ENCODE measurements at regions not wholly inside any gene's neighbourhood (a gene's known extent, or its start where the extent isn't known, plus 50 kb on each side); places are given as distances from the start of the nearest gene placed in this dataset.

DNA sequence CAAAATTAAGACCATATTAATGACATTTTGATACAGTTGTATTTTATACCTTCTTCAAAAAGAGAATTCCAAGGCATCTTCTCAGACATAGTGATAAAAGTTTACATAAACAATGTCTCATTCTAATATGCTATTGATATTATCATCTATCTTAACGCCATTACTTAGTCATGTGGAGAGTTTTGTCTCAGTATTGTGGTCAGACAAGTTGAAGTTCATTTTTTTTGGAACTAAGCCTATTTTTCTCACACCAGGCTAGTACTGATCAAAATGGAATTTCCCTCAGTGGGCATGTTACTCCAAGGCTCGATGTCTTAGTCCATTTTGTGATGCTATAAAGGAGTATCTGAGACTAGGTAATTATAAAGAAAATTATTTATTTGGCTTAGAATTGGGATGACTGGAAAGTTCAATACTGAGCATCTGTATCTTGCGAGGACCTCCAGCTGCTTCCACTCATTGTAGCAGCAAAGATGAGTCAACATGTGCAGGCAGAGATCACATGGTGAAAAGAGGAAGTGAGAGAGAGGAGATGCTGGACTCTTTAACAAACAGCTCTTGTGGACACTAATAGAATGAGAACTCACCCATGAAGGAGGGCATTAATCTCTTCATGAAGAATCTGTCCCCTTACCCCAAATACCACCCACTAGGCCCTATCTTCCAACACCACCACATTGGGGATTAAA is 825.5 kb upstream of the MANEA start:
- H4K20me1 ChIP-seq (ENCODE audit: control insufficient read depth, extremely low read depth, insufficient read depth, low read length): no peaks in the 10 kb centered on the region
- no peak overlapping the region for H3K4me2 ChIP-seq (ENCODE audit: control insufficient read depth, extremely low read depth, insufficient read depth, low read depth, low read length)
- H3K9me3 ChIP-seq (ENCODE audit: control insufficient read depth, low read depth, low read length): no peaks in the 10 kb centered on the region
- dilution Hi-C loops (cut with MboI; ENCODE audit: extremely low pct_ligation_motif_present, low sequenced_read_pairs): no loop called here
- H3K27ac ChIP-seq (ENCODE audit: control insufficient read depth, insufficient read depth, low read length): no peak overlapping the region
- no peaks in the 10 kb centered on the region for H3K36me3 ChIP-seq (ENCODE audit: control insufficient read depth in 2 of 2, extremely low read depth in 1 of 2, insufficient read depth in 2 of 2, low read length in 2 of 2)
- no peaks in the 10 kb centered on the region for H3K79me2 ChIP-seq (ENCODE audit: control insufficient read depth, insufficient read depth, low read length)
- H3K4me1 ChIP-seq (ENCODE audit: control insufficient read depth, extremely low read depth, insufficient read depth, low read length): no peaks in the 10 kb centered on the region
- no peak overlapping the region for H3K4me3 ChIP-seq (ENCODE audit: control insufficient read depth in 2 of 3, extremely low read depth in 1 of 3, insufficient read depth in 2 of 3, low read depth in 1 of 3, low read length in 3 of 3)
- H3K9me1 ChIP-seq (ENCODE audit: control insufficient read depth, extremely low read depth, insufficient read depth, low read length): no peaks in the 10 kb centered on the region
- TF ChIP-seq, protein P1, sequence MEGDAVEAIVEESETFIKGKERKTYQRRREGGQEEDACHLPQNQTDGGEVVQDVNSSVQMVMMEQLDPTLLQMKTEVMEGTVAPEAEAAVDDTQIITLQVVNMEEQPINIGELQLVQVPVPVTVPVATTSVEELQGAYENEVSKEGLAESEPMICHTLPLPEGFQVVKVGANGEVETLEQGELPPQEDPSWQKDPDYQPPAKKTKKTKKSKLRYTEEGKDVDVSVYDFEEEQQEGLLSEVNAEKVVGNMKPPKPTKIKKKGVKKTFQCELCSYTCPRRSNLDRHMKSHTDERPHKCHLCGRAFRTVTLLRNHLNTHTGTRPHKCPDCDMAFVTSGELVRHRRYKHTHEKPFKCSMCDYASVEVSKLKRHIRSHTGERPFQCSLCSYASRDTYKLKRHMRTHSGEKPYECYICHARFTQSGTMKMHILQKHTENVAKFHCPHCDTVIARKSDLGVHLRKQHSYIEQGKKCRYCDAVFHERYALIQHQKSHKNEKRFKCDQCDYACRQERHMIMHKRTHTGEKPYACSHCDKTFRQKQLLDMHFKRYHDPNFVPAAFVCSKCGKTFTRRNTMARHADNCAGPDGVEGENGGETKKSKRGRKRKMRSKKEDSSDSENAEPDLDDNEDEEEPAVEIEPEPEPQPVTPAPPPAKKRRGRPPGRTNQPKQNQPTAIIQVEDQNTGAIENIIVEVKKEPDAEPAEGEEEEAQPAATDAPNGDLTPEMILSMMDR (optimal IDR thresholded peaks at IDR 0.05 in 1 of 3, IDR thresholded peaks at IDR 0.05 in 1 of 3, conservative IDR thresholded peaks at IDR 0.05 in 1 of 3; ENCODE audit: extremely low read depth in 1 of 3, insufficient read depth in 2 of 3, low read length in 3 of 3): no peak
- TF ChIP-seq EZH2 (IDR thresholded peaks at IDR 0.05; ENCODE audit: low read length): no peak
- H2AFZ ChIP-seq (ENCODE audit: control insufficient read depth, low read length): no peak overlapping the region
- DNase-seq (ENCODE audit: low read depth, low spot score): no peak
- H3K9ac ChIP-seq (ENCODE audit: control insufficient read depth, extremely low read depth, insufficient read depth, low read length): no peak overlapping the region
- no peaks in the 10 kb centered on the region for H3K27me3 ChIP-seq (ENCODE audit: control insufficient read depth, extremely low read depth, insufficient read depth, low read length)
- FAIRE-seq: no peak

DNA sequence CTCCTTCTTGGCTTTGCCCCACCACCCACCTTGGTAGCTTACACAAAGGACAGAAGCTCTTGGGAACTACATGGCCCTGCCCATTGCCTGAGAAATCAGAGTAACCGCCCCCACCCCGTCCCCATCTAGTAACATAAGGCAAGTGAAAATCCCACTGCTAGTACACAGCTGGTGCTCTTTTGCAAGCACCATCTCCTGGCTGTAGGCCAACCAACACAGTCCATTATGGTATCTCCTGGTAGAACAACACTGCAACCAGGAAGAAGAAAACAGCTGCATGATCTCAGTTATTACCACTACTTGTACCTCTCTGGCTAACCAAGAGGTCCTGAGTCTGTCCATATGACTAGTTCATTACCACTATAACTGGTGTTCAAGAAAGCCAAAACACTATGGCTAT is 841.1 kb upstream of the MANEA start:
- no peaks in the 10 kb centered on the region for H3K9me3 ChIP-seq (ENCODE audit: control insufficient read depth, low read depth, low read length)
- H3K79me2 ChIP-seq (ENCODE audit: control insufficient read depth, insufficient read depth, low read length): no peaks in the 10 kb centered on the region
- dilution Hi-C loops (cut with MboI; ENCODE audit: extremely low pct_ligation_motif_present, low sequenced_read_pairs): no loop called here
- H3K4me3 ChIP-seq (ENCODE audit: control insufficient read depth in 2 of 3, extremely low read depth in 1 of 3, insufficient read depth in 2 of 3, low read depth in 1 of 3, low read length in 3 of 3): no peak overlapping the region
- no peak overlapping the region for H3K9ac ChIP-seq (ENCODE audit: control insufficient read depth, extremely low read depth, insufficient read depth, low read length)
- H3K4me2 ChIP-seq (ENCODE audit: control insufficient read depth, extremely low read depth, insufficient read depth, low read depth, low read length): no peak overlapping the region
- no peaks in the 10 kb centered on the region for H3K27me3 ChIP-seq (ENCODE audit: control insufficient read depth, extremely low read depth, insufficient read depth, low read length)
- H2AFZ ChIP-seq (ENCODE audit: control insufficient read depth, low read length): no peak overlapping the region
- no peaks in the 10 kb centered on the region for H3K9me1 ChIP-seq (ENCODE audit: control insufficient read depth, extremely low read depth, insufficient read depth, low read length)
- FAIRE-seq: no peak
- no peaks in the 10 kb centered on the region for H3K4me1 ChIP-seq (ENCODE audit: control insufficient read depth, extremely low read depth, insufficient read depth, low read length)
- no peaks in the 10 kb centered on the region for H4K20me1 ChIP-seq (ENCODE audit: control insufficient read depth, extremely low read depth, insufficient read depth, low read length)
- TF ChIP-seq, protein P1 (optimal IDR thresholded peaks at IDR 0.05 in 1 of 3, IDR thresholded peaks at IDR 0.05 in 1 of 3, conservative IDR thresholded peaks at IDR 0.05 in 1 of 3; ENCODE audit: extremely low read depth in 1 of 3, insufficient read depth in 2 of 3, low read length in 3 of 3): no peak
- no peak for TF ChIP-seq EZH2 (IDR thresholded peaks at IDR 0.05; ENCODE audit: low read length)
- no peak overlapping the region for H3K27ac ChIP-seq (ENCODE audit: control insufficient read depth, insufficient read depth, low read length)
- no peaks in the 10 kb centered on the region for H3K36me3 ChIP-seq (ENCODE audit: control insufficient read depth in 2 of 2, extremely low read depth in 1 of 2, insufficient read depth in 2 of 2, low read length in 2 of 2)
- DNase-seq (ENCODE audit: low read depth, low spot score): no peak
